ENCODE measurements at regions not wholly inside any gene's neighbourhood (a gene's known extent, or its start where the extent isn't known, plus 50 kb on each side); places are given as distances from the start of the nearest gene placed in this dataset.
A peak's percentile ranks its signal among the peaks of the same experiment; 100 is the strongest.

GRCh38 chr5:68873198-68873597 is 220.6 kb upstream of the SLC30A5 start:
- no peak overlapping the region for H3K4me3 ChIP-seq (replicated peaks; ENCODE audit: low read depth, low read length)
- no peak for TF ChIP-seq CTCF (IDR thresholded peaks at IDR 0.05; ENCODE audit: low read depth, low read length, missing control alignments)
- DNase-seq (ENCODE audit: extremely low read depth, low read depth): no peak

GRCh38 chr5:68875351-68875750 is 218.5 kb upstream of the SLC30A5 start:
- no peak for TF ChIP-seq CTCF (IDR thresholded peaks at IDR 0.05; ENCODE audit: low read depth, low read length, missing control alignments)
- DNase-seq (ENCODE audit: extremely low read depth, low read depth): no peak
- H3K4me3 ChIP-seq (replicated peaks; ENCODE audit: low read depth, low read length): no peak overlapping the region

- H3K4me3 ChIP-seq (replicated peaks; ENCODE audit: low read depth, low read length): no peak overlapping the region
- DNase-seq (ENCODE audit: extremely low read depth, low read depth): no peak
- TF ChIP-seq CTCF (IDR thresholded peaks at IDR 0.05; ENCODE audit: low read depth, low read length, missing control alignments): no peak
Measured at GRCh38 chr5:68883436-68883835, 210.4 kb upstream of the SLC30A5 start.

- no peak for TF ChIP-seq CTCF (IDR thresholded peaks at IDR 0.05; ENCODE audit: low read depth, low read length, missing control alignments)
- DNase-seq (ENCODE audit: extremely low read depth, low read depth): no peak
- H3K4me3 ChIP-seq (replicated peaks; ENCODE audit: low read depth, low read length): no peak overlapping the region
Measured at GRCh38 chr5:68884144-68884754, 209.6 kb upstream of the SLC30A5 start.

- H3K4me3 ChIP-seq (replicated peaks; ENCODE audit: low read depth, low read length): no peak overlapping the region
- DNase-seq (ENCODE audit: extremely low read depth, low read depth): no peak
- TF ChIP-seq CTCF (IDR thresholded peaks at IDR 0.05; ENCODE audit: low read depth, low read length, missing control alignments): peak; percentile 33
Measured at GRCh38 chr5:68884883-68885282, 208.9 kb upstream of the SLC30A5 start.

GRCh38 chr5:68886814-68887213 is 207.0 kb upstream of the SLC30A5 start:
- TF ChIP-seq CTCF (IDR thresholded peaks at IDR 0.05; ENCODE audit: low read depth, low read length, missing control alignments): no peak
- no peak for DNase-seq (ENCODE audit: extremely low read depth, low read depth)
- H3K4me3 ChIP-seq (replicated peaks; ENCODE audit: low read depth, low read length): no peak overlapping the region

GRCh38 chr5:68891718-68892117 is 202.1 kb upstream of the SLC30A5 start:
- DNase-seq (ENCODE audit: extremely low read depth, low read depth): no peak
- H3K4me3 ChIP-seq (replicated peaks; ENCODE audit: low read depth, low read length): no peak overlapping the region
- TF ChIP-seq CTCF (IDR thresholded peaks at IDR 0.05; ENCODE audit: low read depth, low read length, missing control alignments): no peak

Data from HFF-Myc (cell line).